Glomerular visceral epithelial cell (primary cell): ENCODE measurements at regions not wholly inside any gene's neighbourhood (a gene's known extent, or its start where the extent isn't known, plus 50 kb on each side); places are given as distances from the start of the nearest gene placed in this dataset.
"Not testable (repeated sequence)": the region's sequence is repeated elsewhere in the genome, so short reads cannot be mapped to it uniquely, and the experiment has no call there.

Experiments used
- DNase-seq: peaks from one replicate; pipeline ENCODE4 v3.0.0-alpha.2; 2016; ENCODE audit errors: extremely low spot score

DNA sequence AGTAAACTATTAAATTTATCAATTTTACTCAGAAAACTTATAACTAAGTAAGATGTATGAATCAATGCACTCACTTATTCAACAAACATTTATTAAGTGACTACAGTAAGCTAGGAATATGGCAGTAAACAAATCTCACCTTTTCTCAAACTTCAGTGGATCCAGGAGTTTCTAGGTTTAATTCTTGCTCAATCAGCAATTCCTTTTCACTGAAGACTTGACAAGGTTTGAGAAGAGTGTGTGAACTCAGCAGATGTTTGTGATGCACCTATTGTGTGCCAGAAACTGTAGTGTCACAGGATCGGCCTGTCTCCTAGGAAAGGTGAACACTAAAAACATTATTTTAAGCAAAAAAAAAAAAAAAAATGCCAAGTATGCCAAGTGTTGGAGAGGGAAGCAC lies 167.8 kb downstream of the ALG10 start:
- DNase-seq: no peak

GRCh38 chr12:34198924-34199323 lies 176.6 kb downstream of the ALG10 start:
- DNase-seq: no peak

GRCh38 chr12:34203866-34204620 lies 181.7 kb downstream of the ALG10 start:
- DNase-seq: no peak

DNA sequence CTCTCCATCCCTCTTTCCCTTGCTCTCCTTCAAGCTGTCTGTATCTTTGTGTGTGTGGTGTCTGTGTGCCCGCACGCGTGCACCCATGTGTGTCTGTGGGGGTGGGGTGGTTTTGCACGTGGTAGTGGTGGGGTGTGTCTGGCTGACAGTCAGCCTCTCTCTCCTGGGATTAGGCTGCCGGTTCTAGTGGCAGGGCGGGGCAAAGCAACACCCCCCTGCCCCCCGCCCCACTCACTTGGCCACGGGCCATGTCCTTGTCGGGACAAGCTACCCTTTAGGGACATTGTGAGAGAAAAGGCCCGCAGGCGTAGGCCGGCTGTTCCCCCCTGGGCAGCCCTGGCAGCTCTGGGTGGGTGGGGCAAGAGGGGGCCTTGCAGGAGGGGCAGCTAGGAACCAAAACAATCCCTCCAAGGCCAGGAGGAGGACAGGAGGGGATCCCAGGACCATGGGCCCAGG lies 182.6 kb downstream of the ALG10 start:
- no peak for DNase-seq

- no peak for DNase-seq
These were observed 183.1 kb downstream of the ALG10 start for GRCh38 chr12:34205401-34205800.

GRCh38 chr12:34206061-34206785 lies 183.9 kb downstream of the ALG10 start:
- DNase-seq: no peak

DNA sequence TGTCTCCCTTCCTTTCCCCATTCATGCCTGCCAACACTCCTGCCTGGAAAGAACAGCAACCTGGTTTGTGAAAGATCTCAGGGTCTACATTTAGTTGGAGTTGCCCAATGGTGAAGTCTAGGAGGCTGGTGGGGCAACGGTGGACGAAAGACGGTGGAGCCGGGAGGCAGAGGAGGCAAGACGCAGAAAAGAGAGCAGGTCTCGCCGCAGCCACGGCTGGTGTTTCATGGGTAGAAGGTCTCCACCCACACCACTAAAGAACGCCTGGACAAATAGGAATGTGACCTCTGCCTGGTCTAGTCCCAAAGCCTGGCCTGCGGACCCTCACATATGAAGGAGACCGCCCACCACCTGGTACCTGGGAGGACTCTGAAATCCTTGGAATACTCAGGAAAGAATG lies 185.6 kb downstream of the ALG10 start:
- DNase-seq: no peak

DNA sequence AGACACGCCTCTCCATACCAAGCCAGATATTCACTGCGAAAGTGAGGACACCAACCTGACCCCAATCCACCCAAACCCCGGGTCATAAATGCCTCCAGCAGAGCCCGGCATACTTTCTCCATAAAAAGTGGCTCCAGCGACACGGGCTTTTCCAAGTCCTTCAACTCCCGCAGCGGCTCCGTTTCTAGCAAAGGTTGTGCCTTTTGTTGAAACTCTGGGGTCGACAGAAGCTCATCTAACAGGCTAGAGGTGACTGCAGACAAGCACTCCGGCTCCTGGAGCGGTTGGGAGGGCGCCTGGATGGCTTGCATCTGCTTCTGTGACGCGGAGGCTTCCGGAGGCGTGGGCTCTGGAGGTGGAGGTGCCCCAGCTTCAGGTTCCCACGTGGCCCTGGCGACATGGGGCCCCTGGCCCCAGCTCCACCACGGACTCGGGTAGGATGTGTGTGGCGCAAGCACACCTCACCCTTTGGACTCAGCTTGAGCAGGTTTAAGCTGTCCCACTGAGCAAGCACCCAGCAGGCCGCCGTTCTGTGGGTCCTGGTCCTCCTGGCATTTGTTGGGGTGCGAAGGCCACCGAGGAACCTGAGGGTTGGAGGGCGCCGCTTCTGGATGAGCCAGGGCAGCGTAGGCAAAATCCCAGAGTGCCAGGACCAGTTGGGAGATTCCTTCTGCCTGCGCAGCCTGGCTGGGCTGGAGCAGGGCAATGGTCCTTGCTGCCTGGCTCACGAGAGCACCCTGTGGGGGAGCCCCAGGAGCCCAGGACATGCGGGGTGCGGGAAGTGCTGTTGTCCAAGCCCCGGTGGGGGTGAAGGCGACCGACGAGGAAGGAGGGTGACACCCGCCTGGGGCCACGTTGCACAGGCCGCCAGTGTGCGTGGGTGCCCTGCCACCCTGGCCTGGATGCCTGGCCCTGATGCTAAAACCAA lies 186.3 kb downstream of the ALG10 start:
- DNase-seq: no peak

DNA sequence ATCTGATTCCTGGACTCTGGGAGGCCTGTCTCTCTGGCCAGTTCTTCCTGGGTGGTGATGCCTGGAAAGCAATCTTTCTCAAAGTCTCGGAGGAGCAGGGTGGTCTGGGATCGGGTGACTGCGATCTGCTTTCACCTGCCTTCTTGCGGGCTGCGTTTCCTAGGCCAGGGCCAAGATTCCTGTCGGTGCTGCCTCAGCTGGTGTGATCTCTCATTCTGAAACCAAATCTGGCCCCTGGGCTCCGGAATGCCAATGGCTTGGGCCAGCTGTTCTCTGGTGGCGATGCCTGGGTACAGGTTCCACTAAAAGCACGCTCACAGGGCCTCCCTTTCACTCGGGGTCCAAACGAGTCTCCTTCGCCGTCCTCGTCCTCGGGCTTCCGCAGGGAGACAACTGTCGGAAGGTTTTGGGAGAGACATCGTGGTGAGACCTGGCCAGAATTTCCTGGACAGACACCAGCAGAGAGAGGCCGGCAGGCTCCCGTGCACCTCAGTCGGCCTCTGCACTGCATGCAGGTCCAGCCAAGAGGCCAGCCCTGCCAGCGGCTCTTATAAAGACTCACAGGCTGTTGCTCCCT lies 187.1 kb downstream of the ALG10 start:
- DNase-seq: no peak

DNA sequence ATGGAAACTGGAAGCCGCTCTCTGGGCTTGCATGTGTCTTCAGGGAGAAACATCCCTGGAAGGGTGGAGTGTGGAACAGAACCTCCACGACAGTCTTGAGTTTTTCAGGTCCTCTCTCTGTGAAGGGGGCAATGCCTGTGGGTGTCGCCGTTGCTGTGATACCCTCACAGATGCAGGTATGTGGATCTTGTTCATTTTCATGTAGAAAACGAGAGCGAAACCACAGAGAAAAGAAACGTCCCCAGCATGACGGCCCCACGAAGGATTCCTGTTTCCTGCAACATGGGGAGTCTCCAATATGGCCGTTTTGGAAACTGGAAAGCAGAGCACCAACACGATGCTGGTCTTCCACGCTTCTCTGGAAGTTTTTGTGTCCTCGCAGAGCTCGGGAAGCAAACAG lies 187.9 kb downstream of the ALG10 start:
- DNase-seq: no peak

DNA sequence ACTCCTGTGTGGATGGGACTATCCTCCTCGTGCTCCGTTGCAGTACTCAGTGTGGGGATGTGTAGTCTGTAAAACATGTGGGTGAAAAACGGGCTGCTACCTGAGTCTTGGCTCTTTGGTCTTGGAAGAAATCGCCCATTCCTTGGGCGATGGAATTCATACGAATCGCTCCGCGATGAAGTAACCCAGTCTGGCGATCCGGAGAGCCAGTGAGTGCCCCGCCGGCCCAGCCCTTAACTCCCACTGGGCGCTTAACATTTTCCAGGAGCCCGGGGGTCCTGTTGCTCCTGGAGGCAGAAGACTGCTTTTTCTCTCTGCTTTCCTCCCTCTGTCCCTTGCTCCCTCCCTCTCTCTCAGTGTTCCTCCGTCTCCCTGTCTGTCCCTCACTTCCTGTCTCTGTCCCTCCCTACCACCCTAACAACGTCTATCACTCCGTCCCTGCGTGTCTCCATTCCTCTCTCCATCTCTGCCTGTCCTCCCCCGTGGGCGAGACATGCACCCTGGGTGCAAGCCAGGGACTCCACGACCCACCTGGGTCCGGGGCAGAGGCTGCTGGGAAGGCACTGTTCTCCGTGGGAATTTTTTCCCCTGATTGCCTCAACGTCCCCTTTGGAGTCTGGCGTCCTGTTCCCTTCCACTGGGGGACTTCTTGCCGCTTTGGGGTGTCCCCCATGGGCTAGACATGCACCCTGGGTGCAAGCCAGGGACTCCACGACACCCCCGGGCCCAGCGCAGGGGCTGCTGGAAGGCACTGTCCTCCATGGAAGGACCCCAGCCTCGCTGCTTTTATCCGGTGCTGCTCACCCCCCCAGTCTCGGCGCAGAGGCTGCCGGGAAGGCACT lies 188.6 kb downstream of the ALG10 start:
- DNase-seq: no peak

DNA sequence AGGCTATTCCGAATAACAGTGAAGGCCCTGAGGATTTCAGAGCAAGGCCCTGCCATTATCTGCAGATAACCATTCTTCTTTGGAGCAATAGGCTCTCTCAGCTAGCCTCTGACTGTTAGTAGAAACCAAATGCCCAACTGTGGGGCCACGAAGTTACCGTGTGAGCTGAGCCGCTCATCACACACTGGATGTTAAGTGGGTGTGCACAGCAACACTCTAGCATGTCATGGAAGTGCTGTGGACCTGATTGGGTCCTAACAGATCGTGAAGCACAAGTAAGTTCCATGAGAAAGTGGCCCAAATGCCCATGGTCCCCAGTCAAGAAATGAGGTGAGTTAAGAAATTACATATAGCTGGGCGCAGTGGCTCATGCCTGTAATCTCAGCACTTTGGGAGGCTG lies 190.4 kb downstream of the ALG10 start:
- no peak for DNase-seq

GRCh38 chr12:34214011-34214410 lies 191.7 kb downstream of the ALG10 start:
- no peak for DNase-seq

GRCh38 chr12:34215213-34215892 lies 193.1 kb downstream of the ALG10 start:
- DNase-seq: no peak

- no peak for DNase-seq
These were observed 193.6 kb downstream of the ALG10 start for GRCh38 chr12:34215893-34216285.

GRCh38 chr12:34217660-34218059 lies 195.4 kb downstream of the ALG10 start:
- no peak for DNase-seq

GRCh38 chr12:34218193-34219045 lies 196.1 kb downstream of the ALG10 start:
- DNase-seq: peak; percentile 68

GRCh38 chr12:34219046-34219770 lies 196.9 kb downstream of the ALG10 start:
- DNase-seq: no peak

DNA sequence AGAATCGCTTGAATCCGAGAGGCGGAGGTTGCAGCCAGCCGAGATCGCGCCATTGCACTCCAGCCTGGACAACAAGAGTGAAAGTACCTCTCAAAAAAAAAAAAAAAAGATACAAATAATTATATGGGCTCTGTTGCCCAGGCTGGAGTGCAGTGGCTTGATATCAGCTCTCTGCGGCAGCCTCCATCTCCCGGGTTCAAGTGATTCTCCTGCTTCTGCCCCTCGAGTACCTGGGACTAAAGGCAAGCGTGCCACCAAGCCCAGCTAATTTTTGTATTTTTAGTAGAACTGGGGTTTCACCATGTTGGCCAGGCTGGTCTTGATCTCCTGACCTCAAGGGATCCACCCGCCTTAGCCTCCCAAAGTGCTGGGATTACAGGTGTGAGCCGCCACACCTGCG lies 197.8 kb downstream of the ALG10 start:
- not testable (repeated sequence) for DNase-seq
